ENCODE measurements at regions not wholly inside any gene's neighbourhood (a gene's known extent, or its start where the extent isn't known, plus 50 kb on each side); places are given as distances from the start of the nearest gene placed in this dataset.

DNA sequence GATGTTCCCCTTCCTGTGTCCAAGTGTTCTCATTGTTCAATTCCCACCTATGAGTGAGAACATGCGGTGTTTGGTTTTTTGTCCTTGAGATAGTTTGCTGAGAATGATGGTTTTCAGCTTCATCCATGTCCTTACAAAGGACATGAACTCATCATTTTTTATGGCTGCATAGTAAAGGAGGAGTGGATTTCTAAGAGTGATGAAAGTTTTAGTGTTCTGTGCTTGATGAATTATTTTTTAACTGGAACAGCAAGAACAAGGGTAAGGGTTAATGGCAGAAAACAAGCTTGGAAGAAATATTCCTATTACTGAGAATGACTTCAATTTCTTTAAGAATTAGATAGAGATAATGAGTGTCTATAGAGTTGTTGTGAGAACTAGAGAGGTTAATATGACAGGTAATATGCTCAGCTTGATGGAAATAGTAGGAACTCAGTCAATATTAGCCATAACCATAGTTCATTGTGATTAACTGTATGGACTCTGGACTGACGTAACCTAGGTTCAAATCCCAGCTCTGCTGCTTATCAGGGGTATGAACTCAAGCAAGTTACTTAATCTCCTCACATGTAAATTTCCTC is 190.0 kb downstream of the RPS12 start:
- no peak overlapping the region for H3K4me3 ChIP-seq (replicated peaks; ENCODE audit: low read depth, low read length)
- DNase-seq (ENCODE audit: extremely low read depth, low read depth) = no peak
- TF ChIP-seq, protein P1, sequence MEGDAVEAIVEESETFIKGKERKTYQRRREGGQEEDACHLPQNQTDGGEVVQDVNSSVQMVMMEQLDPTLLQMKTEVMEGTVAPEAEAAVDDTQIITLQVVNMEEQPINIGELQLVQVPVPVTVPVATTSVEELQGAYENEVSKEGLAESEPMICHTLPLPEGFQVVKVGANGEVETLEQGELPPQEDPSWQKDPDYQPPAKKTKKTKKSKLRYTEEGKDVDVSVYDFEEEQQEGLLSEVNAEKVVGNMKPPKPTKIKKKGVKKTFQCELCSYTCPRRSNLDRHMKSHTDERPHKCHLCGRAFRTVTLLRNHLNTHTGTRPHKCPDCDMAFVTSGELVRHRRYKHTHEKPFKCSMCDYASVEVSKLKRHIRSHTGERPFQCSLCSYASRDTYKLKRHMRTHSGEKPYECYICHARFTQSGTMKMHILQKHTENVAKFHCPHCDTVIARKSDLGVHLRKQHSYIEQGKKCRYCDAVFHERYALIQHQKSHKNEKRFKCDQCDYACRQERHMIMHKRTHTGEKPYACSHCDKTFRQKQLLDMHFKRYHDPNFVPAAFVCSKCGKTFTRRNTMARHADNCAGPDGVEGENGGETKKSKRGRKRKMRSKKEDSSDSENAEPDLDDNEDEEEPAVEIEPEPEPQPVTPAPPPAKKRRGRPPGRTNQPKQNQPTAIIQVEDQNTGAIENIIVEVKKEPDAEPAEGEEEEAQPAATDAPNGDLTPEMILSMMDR (IDR thresholded peaks at IDR 0.05; ENCODE audit: low read depth, low read length, missing control alignments) = no peak

- DNase-seq (ENCODE audit: extremely low read depth, low read depth) = no peak
- H3K4me3 ChIP-seq (replicated peaks; ENCODE audit: low read depth, low read length) = no peak overlapping the region
- TF ChIP-seq, protein P1 (IDR thresholded peaks at IDR 0.05; ENCODE audit: low read depth, low read length, missing control alignments) = no peak
Observed at GRCh38 chr6:133012774-133013173, 198.4 kb downstream of the RPS12 start.

- DNase-seq (ENCODE audit: extremely low read depth, low read depth) = no peak
- TF ChIP-seq, protein P1 (IDR thresholded peaks at IDR 0.05; ENCODE audit: low read depth, low read length, missing control alignments) = no peak
- no peak overlapping the region for H3K4me3 ChIP-seq (replicated peaks; ENCODE audit: low read depth, low read length)
Observed at GRCh38 chr6:133016631-133017030, 202.3 kb downstream of the RPS12 start.

DNA sequence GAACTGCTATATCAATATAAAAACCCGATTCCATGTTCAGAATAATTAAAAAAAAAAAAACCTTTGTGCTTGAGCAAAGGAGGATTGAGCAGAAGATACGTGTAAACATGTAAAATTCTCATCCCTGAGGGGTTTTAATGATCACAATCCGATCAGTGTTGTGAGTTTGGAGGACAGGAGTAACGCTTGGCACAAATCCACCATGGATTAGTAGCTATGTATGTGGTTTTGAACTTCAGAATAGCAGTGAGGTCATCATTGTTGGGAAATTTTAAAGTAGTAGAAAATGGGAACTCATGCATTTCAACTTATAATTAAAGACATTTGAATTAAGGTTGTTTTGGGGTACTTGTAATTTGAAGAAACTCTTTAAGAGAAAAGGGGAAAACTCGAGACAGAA is 203.2 kb downstream of the RPS12 start:
- TF ChIP-seq, protein P1 (IDR thresholded peaks at IDR 0.05; ENCODE audit: low read depth, low read length, missing control alignments) = no peak
- DNase-seq (ENCODE audit: extremely low read depth, low read depth) = no peak
- no peak overlapping the region for H3K4me3 ChIP-seq (replicated peaks; ENCODE audit: low read depth, low read length)

GRCh38 chr6:133026705-133027104 is 212.3 kb downstream of the RPS12 start:
- H3K4me3 ChIP-seq (replicated peaks; ENCODE audit: low read depth, low read length) = no peak overlapping the region
- TF ChIP-seq, protein P1 (IDR thresholded peaks at IDR 0.05; ENCODE audit: low read depth, low read length, missing control alignments) = no peak
- DNase-seq (ENCODE audit: extremely low read depth, low read depth) = no peak

- H3K4me3 ChIP-seq (replicated peaks; ENCODE audit: low read depth, low read length) = no peak overlapping the region
- TF ChIP-seq, protein P1 (IDR thresholded peaks at IDR 0.05; ENCODE audit: low read depth, low read length, missing control alignments) = no peak
- no peak for DNase-seq (ENCODE audit: extremely low read depth, low read depth)
Observed at GRCh38 chr6:133033263-133033662, 207.9 kb upstream of the EYA4 start.

Measured in HFF-Myc (cell line).